ENCODE measurements at regions not wholly inside any gene's neighbourhood (a gene's known extent, or its start where the extent isn't known, plus 50 kb on each side); places are given as distances from the start of the nearest gene placed in this dataset.

GRCh38 chr5:61840361-61840760 lies 465.6 kb upstream of the KIF2A start:
- H3K36me3 ChIP-seq (ENCODE audit: control insufficient read depth in 2 of 2, extremely low read depth in 1 of 2, insufficient read depth in 2 of 2, low read length in 2 of 2): no peaks in the 10 kb centered on the region
- no peak overlapping the region for H3K9ac ChIP-seq (replicated peaks; ENCODE audit: extremely low read depth, insufficient read depth, low read length)
- DNase-seq (ENCODE audit: low read depth, low spot score) (no peak), FAIRE-seq (no peak)
- no peaks in the 10 kb centered on the region for H4K20me1 ChIP-seq (replicated peaks; ENCODE audit: control insufficient read depth, extremely low read depth, insufficient read depth, low read length)
- peaks cover 0 to 2% of the 10 kb centered on the region in 2 experiments for H3K27me3 ChIP-seq (ENCODE audit: control insufficient read depth in 2 of 2, insufficient read depth in 2 of 2, low read length in 2 of 2)
- POLR2A ChIA-PET: no interaction called here
- no peak overlapping the region for H3K27ac ChIP-seq (ENCODE audit: insufficient read depth, low read depth, low read length)
- no peaks in the 10 kb centered on the region for H3K4me1 ChIP-seq (ENCODE audit: control insufficient read depth, extremely low read depth, insufficient read depth, low read length)
- BruUV-seq (replicated peaks): no TSS peak
- H3K4me3 ChIP-seq (replicated peaks in 1 of 3; ENCODE audit: insufficient read depth in 1 of 3, low read depth in 1 of 3, low read length in 3 of 3): no peak overlapping the region
- H3K9me1 ChIP-seq (replicated peaks; ENCODE audit: control insufficient read depth, extremely low read depth, insufficient read depth, low read length): no peaks in the 10 kb centered on the region
- intact Hi-C loops (cut with micrococcal nuclease): no loop called here
- no peak overlapping the region for H2AFZ ChIP-seq (ENCODE audit: low read depth, low read length)
- no peaks in the 10 kb centered on the region for H3K9me3 ChIP-seq (replicated peaks; ENCODE audit: control insufficient read depth, insufficient read depth, low read length)
- dilution Hi-C loops (cut with MboI; ENCODE audit: extremely low pct_ligation_motif_present, low sequenced_read_pairs): no loop called here
- TF ChIP-seq CTCF (IDR thresholded peaks at IDR 0.05; ENCODE audit: extremely low read depth in 1 of 2, insufficient read depth in 1 of 2, low read depth in 1 of 2, low read length in 2 of 2) (no peak), FOS (IDR thresholded peaks at IDR 0.05; ENCODE audit: borderline replicate concordance, insufficient read depth, low read length) (no peak), POLR2AphosphoS5 (IDR thresholded peaks at IDR 0.05; ENCODE audit: insufficient read depth, low read depth, low read length) (no peak), JUN (IDR thresholded peaks at IDR 0.05; ENCODE audit: borderline replicate concordance, insufficient read depth, insufficient read length, low read depth) (no peak), EZH2 (IDR thresholded peaks at IDR 0.05; ENCODE audit: borderline replicate concordance, low read depth, low read length, severe bottlenecking) (no peak), MYC (IDR thresholded peaks at IDR 0.05; ENCODE audit: low read depth, low read length) (no peak), POLR2A (IDR thresholded peaks at IDR 0.05; ENCODE audit: low read depth, low read length) (no peak), GATA2 (IDR thresholded peaks at IDR 0.05; ENCODE audit: insufficient read depth, insufficient read length, low read depth, low read length) (no peak)
- TF ChIP-seq, protein P1, sequence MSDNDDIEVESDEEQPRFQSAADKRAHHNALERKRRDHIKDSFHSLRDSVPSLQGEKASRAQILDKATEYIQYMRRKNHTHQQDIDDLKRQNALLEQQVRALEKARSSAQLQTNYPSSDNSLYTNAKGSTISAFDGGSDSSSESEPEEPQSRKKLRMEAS (IDR thresholded peaks at IDR 0.05; ENCODE audit: insufficient read depth, insufficient read length): no peak
- H3K79me2 ChIP-seq (ENCODE audit: control insufficient read depth, insufficient read depth, low read length): no peaks in the 10 kb centered on the region
- CTCF ChIA-PET: no interaction called here
- H3K4me2 ChIP-seq (ENCODE audit: insufficient read depth, low read length): no peak overlapping the region
